Endothelial cell of umbilical vein (primary cell): ENCODE measurements at regions not wholly inside any gene's neighbourhood (a gene's known extent, or its start where the extent isn't known, plus 50 kb on each side); places are given as distances from the start of the nearest gene placed in this dataset.

Experiments used
- BruUV-seq: library from RNA; stranded (reverse); fragments of 400-500 nt; replicated peaks from 2 replicates; lab custom pipeline; 2021; lab: Mats Ljungman, UMichigan
- CTCF ChIA-PET: fragments of 300-600, 350-600 bp; sonication (Branson Sonifier 250); formaldehyde crosslinking; loops from one replicate; lab custom pipeline; 2021; ENCODE audit warnings: antibody characterized with exemption, inconsistent platforms; lab: Charles Lee
- POLR2A ChIA-PET: fragments of 300-600, 350-600 bp; sonication (Branson Sonifier 250); formaldehyde crosslinking; loops from one replicate; lab custom pipeline; 2021; ENCODE audit warnings: antibody characterized with exemption, inconsistent platforms; lab: Charles Lee
- DNase-seq: peaks from one replicate; pipeline ENCODE4 v3.0.0-alpha.2; 2011; ENCODE audit warnings: low read depth, low spot score
- FAIRE-seq: peaks from 2 replicates; lab custom pipeline; 2011; peaks lifted over from hg19 to GRCh38; lab: Jason Lieb, UNC
- H2AFZ ChIP-seq: 2 replicates; pipeline ENCODE4 v1.6.0; 2012; ENCODE audit warnings: low read depth, low read length, control low read depth, inconsistent platforms
- H3K27ac ChIP-seq: 2 replicates; pipeline ENCODE4 v1.5.1; 2011; ENCODE audit warnings: low read depth, mild to moderate bottlenecking, control low read depth, low read length, moderate library complexity; ENCODE audit not compliant: insufficient read depth
- H3K27me3 ChIP-seq, 2 experiments: 2 replicates each; pipeline versions ENCODE4 v1.6.0 to v1.6.1; 2011; ENCODE audit warnings: low read length in 2 of 2, mixed read lengths in 1 of 2; ENCODE audit not compliant: control insufficient read depth in 2 of 2, insufficient read depth in 2 of 2
- H3K36me3 ChIP-seq, 2 experiments: 2 replicates in 1 of 2; 3 replicates in 1 of 2; pipeline ENCODE4 v1.5.1; 2011; ENCODE audit warnings: low read length in 2 of 2, mild to moderate bottlenecking in 1 of 2, moderate library complexity in 1 of 2; ENCODE audit not compliant: control insufficient read depth in 2 of 2, insufficient read depth in 2 of 2; ENCODE audit errors: extremely low read depth in 1 of 2
- H3K4me1 ChIP-seq: 3 replicates; pipeline ENCODE4 v1.5.1; 2011; ENCODE audit warnings: mild to moderate bottlenecking, low read length; ENCODE audit not compliant: control insufficient read depth, insufficient read depth; ENCODE audit errors: extremely low read depth
- H3K4me2 ChIP-seq: 2 replicates; pipeline ENCODE4 v1.6.1; 2011; ENCODE audit warnings: low read length, control low read depth, mixed read lengths; ENCODE audit not compliant: insufficient read depth
- H3K4me3 ChIP-seq, 3 experiments: fragments of 200-600 bp in 1 of 3; sonication (generic), shearing (Covaris generic) in 1 of 3; replicated peaks in 1 of 3; 2 replicates each; pipeline ENCODE4 v1.5.1; 2011 to 2016; ENCODE audit warnings: control low read depth in 3 of 3, low read length in 3 of 3, mild to moderate bottlenecking in 2 of 3, inconsistent platforms in 1 of 3, low read depth in 1 of 3, moderate library complexity in 1 of 3; ENCODE audit not compliant: insufficient read depth in 1 of 3
- H3K79me2 ChIP-seq: 2 replicates; pipeline ENCODE4 v1.6.0; 2012; ENCODE audit warnings: low read length, inconsistent platforms; ENCODE audit not compliant: control insufficient read depth, insufficient read depth
- H3K9ac ChIP-seq: replicated peaks from 2 replicates; pipeline ENCODE3; 2011; ENCODE audit warnings: low read length, control low read depth; ENCODE audit not compliant: insufficient read depth; ENCODE audit errors: extremely low read depth
- H3K9me1 ChIP-seq: replicated peaks from 3 replicates; pipeline ENCODE4 v1.6.0; 2011; ENCODE audit warnings: mild to moderate bottlenecking, low read length; ENCODE audit not compliant: control insufficient read depth, insufficient read depth; ENCODE audit errors: extremely low read depth
- H3K9me3 ChIP-seq: replicated peaks from 2 replicates; pipeline ENCODE4 v1.5.1; 2012; ENCODE audit warnings: low read length, inconsistent platforms; ENCODE audit not compliant: control insufficient read depth, insufficient read depth
- H4K20me1 ChIP-seq: replicated peaks from 2 replicates; pipeline ENCODE3; 2011; ENCODE audit warnings: mild to moderate bottlenecking, low read length; ENCODE audit not compliant: control insufficient read depth, insufficient read depth; ENCODE audit errors: extremely low read depth
- CTCF ChIP-seq, 2 donors: IDR thresholded peaks; 1 replicate in 1 of 2; 2 replicates in 1 of 2; pipeline ENCODE4 v1.5.1; 2011; ENCODE audit warnings: low read length in 2 of 2, mild to moderate bottlenecking in 2 of 2, moderate library complexity in 2 of 2, control low read depth in 1 of 2, inconsistent platforms in 1 of 2, low read depth in 1 of 2; ENCODE audit not compliant: insufficient read depth in 1 of 2; ENCODE audit errors: extremely low read depth in 1 of 2
- EZH2 ChIP-seq: IDR thresholded peaks from 2 replicates; pipeline ENCODE4 v1.6.1; 2012; ENCODE audit warnings: borderline replicate concordance, low read depth, mild to moderate bottlenecking, moderate library complexity, low read length, inconsistent platforms; ENCODE audit not compliant: severe bottlenecking
- FOS ChIP-seq: IDR thresholded peaks from 2 replicates; pipeline ENCODE4 v1.6.1; 2011; ENCODE audit warnings: mild to moderate bottlenecking, low read length, moderate library complexity, borderline replicate concordance; ENCODE audit not compliant: insufficient read depth
- GATA2 ChIP-seq: IDR thresholded peaks from 2 replicates; pipeline ENCODE4 v1.7.0; 2011; ENCODE audit warnings: low read depth, mild to moderate bottlenecking, moderate library complexity, mixed read lengths, low read length; ENCODE audit not compliant: insufficient read length, insufficient read depth
- JUN ChIP-seq: IDR thresholded peaks from 2 replicates; pipeline ENCODE4 v1.6.1; 2011; ENCODE audit warnings: borderline replicate concordance, low read depth; ENCODE audit not compliant: insufficient read length, insufficient read depth
- MAX ChIP-seq: IDR thresholded peaks from 2 replicates; pipeline ENCODE4 v1.6.1; 2011; ENCODE audit not compliant: insufficient read depth, insufficient read length
- MYC ChIP-seq: IDR thresholded peaks from one replicate; pipeline ENCODE4 v1.6.1; 2011; ENCODE audit warnings: mild to moderate bottlenecking, low read depth, low read length
- POLR2A ChIP-seq: IDR thresholded peaks from 2 replicates; pipeline ENCODE4 v1.6.1; 2012; ENCODE audit warnings: low read depth, mild to moderate bottlenecking, control low read depth, low read length
- POLR2AphosphoS5 ChIP-seq: IDR thresholded peaks from 2 replicates; pipeline ENCODE4 v1.6.1; 2012; ENCODE audit warnings: low read depth, mild to moderate bottlenecking, control low read depth, low read length, moderate library complexity; ENCODE audit not compliant: insufficient read depth
- dilution Hi-C: fragments of 300-500 bp; cut with MboI; formaldehyde crosslinking; loops from one replicate; pipeline ENCODE4 v1.15.0; 2019; ENCODE audit warnings: low sequenced_read_pairs; ENCODE audit not compliant: extremely low pct_ligation_motif_present
- intact Hi-C: fragments of 100-400 bp; cut with micrococcal nuclease; formaldehyde crosslinking; loops from one replicate; pipeline ENCODE4 v1.10.0; 2022

- dilution Hi-C loops: no loop called here
- Histone ChIP-seq H4K20me1 (no peaks in the 10 kb centered on the region), H3K9me3 (no peaks in the 10 kb centered on the region), H3K79me2 (no peaks in the 10 kb centered on the region), H3K27ac (no peak overlapping the region), H3K4me1 (no peaks in the 10 kb centered on the region), H3K9ac (no peak overlapping the region), H3K9me1 (no peaks in the 10 kb centered on the region), H3K27me3 (no peaks in the 10 kb centered on the region), H3K4me2 (no peak overlapping the region), H3K4me3 (no peak overlapping the region), H2AFZ (no peak overlapping the region), H3K36me3 (no peaks in the 10 kb centered on the region)
- TF ChIP-seq FOS (no peak), CTCF (IDR thresholded peaks at IDR 0.05; ENCODE audit: extremely low read depth in 1 of 2, insufficient read depth in 1 of 2, low read depth in 1 of 2, low read length in 2 of 2) (no peak), MYC (no peak), MAX (no peak), POLR2A (no peak), JUN (no peak)
- intact Hi-C loops: no loop called here
- DNase-seq: no peak
- FAIRE-seq: no peak
- BruUV-seq: no TSS peak
- ChIA-PET POLR2A (no interaction called here), CTCF (no interaction called here)
These were observed 402.0 kb downstream of the PTPRU start for GRCh38 chr1:29638281-29638680.

- CTCF ChIA-PET: no interaction called here
- H3K36me3 ChIP-seq: no peaks in the 10 kb centered on the region
- BruUV-seq: no TSS peak
- no peaks in the 10 kb centered on the region for H3K9me3 ChIP-seq
- POLR2A ChIA-PET: no interaction called here
- no peak overlapping the region for H3K4me3 ChIP-seq
- H2AFZ ChIP-seq: no peak overlapping the region
- no peaks in the 10 kb centered on the region for H3K9me1 ChIP-seq
- no peaks in the 10 kb centered on the region for H3K79me2 ChIP-seq
- no peaks in the 10 kb centered on the region for H3K4me1 ChIP-seq
- no peak overlapping the region for H3K4me2 ChIP-seq
- dilution Hi-C loops (no loop called here), intact Hi-C loops (no loop called here)
- no peak for DNase-seq
- TF ChIP-seq FOS: no peak
- no peak for TF ChIP-seq CTCF (IDR thresholded peaks at IDR 0.05; ENCODE audit: extremely low read depth in 1 of 2, insufficient read depth in 1 of 2, low read depth in 1 of 2, low read length in 2 of 2)
- TF ChIP-seq GATA2: no peak
- no peak for TF ChIP-seq EZH2
- no peak for TF ChIP-seq MYC
- no peak for TF ChIP-seq JUN
- TF ChIP-seq POLR2A: no peak
- TF ChIP-seq POLR2AphosphoS5: no peak
- no peak for TF ChIP-seq MAX
- H3K27ac ChIP-seq: no peak overlapping the region
- no peak overlapping the region for H3K9ac ChIP-seq
- no peak for FAIRE-seq
- H3K27me3 ChIP-seq: no peaks in the 10 kb centered on the region
- H4K20me1 ChIP-seq: no peaks in the 10 kb centered on the region
These were observed 400.6 kb downstream of the PTPRU start for GRCh38 chr1:29636936-29637335.
